Cardiac muscle cell (in vitro differentiated cells and primary cell): ENCODE measurements at regions not wholly inside any gene's neighbourhood (a gene's known extent, or its start where the extent isn't known, plus 50 kb on each side); places are given as distances from the start of the nearest gene placed in this dataset.
"Not testable (repeated sequence)": the region's sequence is repeated elsewhere in the genome, so short reads cannot be mapped to it uniquely, and the experiment has no call there.

Experiments used
- DNase-seq, 2 donors: peaks; one replicate each; pipeline versions ENCODE4 v3.0.0 to v3.0.0-alpha.2; 2010 to 2017; ENCODE audit warnings: low read depth in 1 of 2, low spot score in 1 of 2
- H3K27ac ChIP-seq: fragments of 200-600 bp; sonication (generic); 2 replicates; pipeline ENCODE4 v1.5.1; 2016
- H3K27me3 ChIP-seq: fragments of 200-600 bp; sonication (generic); 2 replicates; pipeline ENCODE4 v1.6.0; 2016; ENCODE audit warnings: control low read depth
- H3K36me3 ChIP-seq: fragments of 200-600 bp; sonication (generic); 2 replicates; pipeline ENCODE4 v1.5.1; 2016; ENCODE audit warnings: control low read depth
- H3K4me1 ChIP-seq: fragments of 200-600 bp; sonication (generic); 2 replicates; pipeline ENCODE4 v1.8.1; 2017; ENCODE audit warnings: low read depth, mild to moderate bottlenecking, mixed run types
- H3K4me3 ChIP-seq: fragments of 200-600 bp; sonication (generic); 2 replicates; pipeline ENCODE4 v1.5.1; 2016; ENCODE audit warnings: mild to moderate bottlenecking
- H3K9me3 ChIP-seq: fragments of 200-600 bp; sonication (generic); 2 replicates; pipeline ENCODE4 v1.5.1; 2017; ENCODE audit warnings: low read depth, mild to moderate bottlenecking, control low read depth
- CTCF ChIP-seq: IDR thresholded peaks from 2 replicates; pipeline ENCODE4 v1.5.1; 2012; ENCODE audit warnings: low read depth, mild to moderate bottlenecking, low read length

DNA sequence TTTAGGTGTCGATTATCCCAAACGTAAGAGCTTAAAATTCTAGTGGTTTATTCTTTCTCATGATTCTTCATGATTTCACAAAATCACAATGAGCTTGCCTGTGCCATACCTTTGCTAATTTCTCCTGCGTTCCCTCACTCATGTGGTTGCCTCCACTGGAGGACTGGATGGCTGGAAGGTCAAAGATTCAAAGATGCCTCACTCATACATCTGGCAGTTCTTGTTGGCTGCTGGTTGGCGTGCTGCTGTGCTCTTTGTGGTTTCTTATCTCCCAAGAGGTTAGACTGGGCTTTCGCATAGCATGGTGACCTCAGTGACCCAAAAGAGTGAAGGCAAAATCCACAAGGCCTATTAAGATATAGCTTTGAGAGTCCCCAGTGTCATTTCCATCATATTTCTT is 877.6 kb upstream of the AUTS2 start:
- Histone ChIP-seq H3K4me1 (no peaks in the 10 kb centered on the region), H3K27ac (no peak overlapping the region), H3K4me3 (no peak overlapping the region), H3K36me3 (no peaks in the 10 kb centered on the region), H3K9me3 (no peaks in the 10 kb centered on the region), H3K27me3 (peaks cover 4% of the 10 kb centered on the region)
- TF ChIP-seq CTCF: no peak
- DNase-seq: peak in 1 of 2 donors; percentile 56

- no peaks in the 10 kb centered on the region for H3K4me1 ChIP-seq
Measured at GRCh38 chr7:68722044-68722443, 876.2 kb upstream of the AUTS2 start.

GRCh38 chr7:68724965-68725364 is 873.3 kb upstream of the AUTS2 start:
- Histone ChIP-seq H3K4me1 (no peaks in the 10 kb centered on the region), H3K4me3 (no peak overlapping the region), H3K9me3 (no peaks in the 10 kb centered on the region), H3K36me3 (no peaks in the 10 kb centered on the region), H3K27me3 (peaks cover 20% of the 10 kb centered on the region), H3K27ac (no peak overlapping the region)
- TF ChIP-seq CTCF: no peak
- no peak for DNase-seq

More at GRCh38 chr7:68722044-68722443, 876.2 kb upstream of the AUTS2 start:
- peaks cover 13% of the 10 kb centered on the region for H3K27me3 ChIP-seq
- no peak for TF ChIP-seq CTCF
- no peaks in the 10 kb centered on the region for H3K9me3 ChIP-seq
- H3K36me3 ChIP-seq: no peaks in the 10 kb centered on the region
- no peak for DNase-seq
- H3K27ac ChIP-seq: no peak overlapping the region
- H3K4me3 ChIP-seq: no peak overlapping the region

- no peak overlapping the region for H3K4me3 ChIP-seq
- H3K27me3 ChIP-seq: peaks cover 24% of the 10 kb centered on the region
- H3K4me1 ChIP-seq: no peaks in the 10 kb centered on the region
- H3K9me3 ChIP-seq: no peaks in the 10 kb centered on the region
- H3K27ac ChIP-seq: no peak overlapping the region
- DNase-seq: no peak
- no peaks in the 10 kb centered on the region for H3K36me3 ChIP-seq
- TF ChIP-seq CTCF: no peak
Measured at GRCh38 chr7:68725843-68726785, 872.2 kb upstream of the AUTS2 start.

- H3K4me1 ChIP-seq, H3K27ac ChIP-seq, H3K4me3 ChIP-seq, H3K9me3 ChIP-seq, H3K36me3 ChIP-seq, DNase-seq: not testable (repeated sequence)
- peaks cover 33% of the 10 kb centered on the region for H3K27me3 ChIP-seq
Measured at GRCh38 chr7:68728720-68729119, 869.6 kb upstream of the AUTS2 start.

DNA sequence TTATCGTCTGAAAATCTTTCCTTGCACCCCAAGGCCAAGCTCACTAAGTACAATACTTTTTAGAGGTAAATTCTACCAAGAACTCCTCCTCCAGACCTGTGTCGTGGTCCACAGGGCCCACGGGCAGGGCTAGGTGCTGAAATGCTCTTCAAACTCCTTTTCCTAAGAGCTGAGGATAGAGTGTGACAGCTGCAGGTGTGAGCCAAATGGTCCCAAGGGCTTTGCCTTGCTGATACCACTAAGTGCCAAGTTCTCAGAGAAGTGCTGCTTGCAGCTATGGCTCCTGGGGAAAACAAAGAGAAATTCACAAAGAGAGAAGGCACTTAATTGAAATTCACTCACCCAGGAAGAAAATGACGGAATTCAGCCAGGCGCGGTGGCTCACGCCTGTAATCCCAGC is 868.9 kb upstream of the AUTS2 start:
- no peaks in the 10 kb centered on the region for H3K9me3 ChIP-seq
- no peak overlapping the region for H3K27ac ChIP-seq
- DNase-seq: peak in 1 of 2 donors; percentile 82
- no peaks in the 10 kb centered on the region for H3K36me3 ChIP-seq
- peaks cover 33% of the 10 kb centered on the region for H3K27me3 ChIP-seq
- TF ChIP-seq CTCF: no peak
- no peaks in the 10 kb centered on the region for H3K4me1 ChIP-seq
- H3K4me3 ChIP-seq: no peak overlapping the region
